GM18868 (cell line): ENCODE measurements at regions not wholly inside any gene's neighbourhood (a gene's known extent, or its start where the extent isn't known, plus 50 kb on each side); places are given as distances from the start of the nearest gene placed in this dataset.

Source experiments
- ATAC-seq: cut with Tn5 transposase; IDR thresholded peaks from one replicate; pipeline ENCODE4 v1.9.1; 2021; ENCODE audit warnings: mild to moderate bottlenecking, moderate library complexity; ENCODE audit not compliant: unreplicated experiment

- no peak for ATAC-seq
Observed at GRCh38 chr3:109532257-109533216, 195.2 kb upstream of the DPPA4 start.

- ATAC-seq, result no peak
Observed at GRCh38 chr3:109545746-109546145, 208.4 kb upstream of the DPPA4 start.

GRCh38 chr3:109548192-109548938 is 211.0 kb upstream of the DPPA4 start:
- no peak for ATAC-seq

GRCh38 chr3:109553591-109554371 is 216.4 kb upstream of the DPPA4 start:
- no peak for ATAC-seq

GRCh38 chr3:109559389-109559788 is 222.0 kb upstream of the DPPA4 start:
- ATAC-seq, result no peak

- no peak for ATAC-seq
Observed at GRCh38 chr3:109563149-109563548, 225.8 kb upstream of the DPPA4 start.

GRCh38 chr3:109569135-109569846 is 231.9 kb upstream of the DPPA4 start:
- no peak for ATAC-seq

GRCh38 chr3:109570408-109570807 is 233.1 kb upstream of the DPPA4 start:
- ATAC-seq, result no peak

GRCh38 chr3:109572301-109572700 is 235.0 kb upstream of the DPPA4 start:
- no peak for ATAC-seq

- ATAC-seq, result no peak
Observed at GRCh38 chr3:109596991-109597390, 259.6 kb upstream of the DPPA4 start.

GRCh38 chr3:109597444-109597843 is 260.1 kb upstream of the DPPA4 start:
- no peak for ATAC-seq

- ATAC-seq, result no peak
Observed at GRCh38 chr3:109607897-109608296, 270.6 kb upstream of the DPPA4 start.

GRCh38 chr3:109608574-109608973 is 271.2 kb upstream of the DPPA4 start:
- ATAC-seq, result no peak

GRCh38 chr3:109618766-109619378 is 281.5 kb upstream of the DPPA4 start:
- ATAC-seq, result no peak

GRCh38 chr3:109631897-109632296 is 294.6 kb upstream of the DPPA4 start:
- ATAC-seq, result no peak

GRCh38 chr3:109640146-109640652 is 302.9 kb upstream of the DPPA4 start:
- ATAC-seq, result no peak

GRCh38 chr3:109642025-109642424 is 304.7 kb upstream of the DPPA4 start:
- no peak for ATAC-seq

- ATAC-seq, result no peak
Observed at GRCh38 chr3:109643590-109643989, 306.2 kb upstream of the DPPA4 start.

GRCh38 chr3:109644332-109644731 is 307.0 kb upstream of the DPPA4 start:
- no peak for ATAC-seq

GRCh38 chr3:109644746-109645145 is 307.4 kb upstream of the DPPA4 start:
- no peak for ATAC-seq
